ENCODE measurements at regions not wholly inside any gene's neighbourhood (a gene's known extent, or its start where the extent isn't known, plus 50 kb on each side); places are given as distances from the start of the nearest gene placed in this dataset.

DNA sequence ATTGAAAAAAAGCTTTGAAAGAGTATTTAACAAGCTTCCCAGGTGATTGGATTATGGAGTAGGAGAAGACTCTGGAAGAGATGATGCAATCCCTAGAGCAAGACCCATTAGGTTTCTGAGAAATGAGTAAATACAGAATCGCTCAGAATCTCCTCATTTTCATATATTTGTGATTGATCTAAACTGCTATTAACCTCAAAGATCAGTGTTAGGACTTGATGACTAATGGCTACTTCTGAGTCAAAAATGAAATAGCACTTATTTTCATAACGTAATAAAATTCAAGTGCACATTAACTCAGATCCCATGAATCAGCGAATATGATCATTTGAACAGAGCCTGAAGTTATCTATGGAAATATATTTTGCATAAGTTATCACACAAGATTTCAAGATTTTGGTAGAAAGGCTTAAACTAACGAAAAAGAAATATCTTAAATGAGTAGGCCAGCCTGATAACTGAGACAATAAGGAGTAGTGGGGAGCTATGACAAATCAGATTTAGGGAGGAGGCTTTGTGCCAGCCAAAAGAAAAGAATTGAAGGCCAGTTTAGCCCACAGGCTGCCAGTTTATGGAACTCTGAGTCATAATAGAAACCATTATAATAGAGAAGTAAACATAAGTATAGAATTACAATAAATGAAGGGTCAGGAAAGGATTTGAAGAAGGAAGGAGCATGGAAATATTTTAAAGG is 106.7 kb upstream of the OSMR start:
- H2AFZ ChIP-seq (ENCODE audit: low read length) = no peak overlapping the region
- H3K9ac ChIP-seq (ENCODE audit: low read depth, low read length, poor library complexity, severe bottlenecking) = no peak overlapping the region
- no peaks in the 10 kb centered on the region for H3F3A ChIP-seq (ENCODE audit: low read depth)
- H3K4me1 ChIP-seq (ENCODE audit: insufficient read depth, low read length, poor library complexity, severe bottlenecking) = no peaks in the 10 kb centered on the region
- H3K4me3 ChIP-seq (ENCODE audit: low read length, poor library complexity, severe bottlenecking) = no peak overlapping the region
- no peaks in the 10 kb centered on the region for H3K79me2 ChIP-seq (ENCODE audit: insufficient read depth, low read length)
- TF ChIP-seq, protein P1, sequence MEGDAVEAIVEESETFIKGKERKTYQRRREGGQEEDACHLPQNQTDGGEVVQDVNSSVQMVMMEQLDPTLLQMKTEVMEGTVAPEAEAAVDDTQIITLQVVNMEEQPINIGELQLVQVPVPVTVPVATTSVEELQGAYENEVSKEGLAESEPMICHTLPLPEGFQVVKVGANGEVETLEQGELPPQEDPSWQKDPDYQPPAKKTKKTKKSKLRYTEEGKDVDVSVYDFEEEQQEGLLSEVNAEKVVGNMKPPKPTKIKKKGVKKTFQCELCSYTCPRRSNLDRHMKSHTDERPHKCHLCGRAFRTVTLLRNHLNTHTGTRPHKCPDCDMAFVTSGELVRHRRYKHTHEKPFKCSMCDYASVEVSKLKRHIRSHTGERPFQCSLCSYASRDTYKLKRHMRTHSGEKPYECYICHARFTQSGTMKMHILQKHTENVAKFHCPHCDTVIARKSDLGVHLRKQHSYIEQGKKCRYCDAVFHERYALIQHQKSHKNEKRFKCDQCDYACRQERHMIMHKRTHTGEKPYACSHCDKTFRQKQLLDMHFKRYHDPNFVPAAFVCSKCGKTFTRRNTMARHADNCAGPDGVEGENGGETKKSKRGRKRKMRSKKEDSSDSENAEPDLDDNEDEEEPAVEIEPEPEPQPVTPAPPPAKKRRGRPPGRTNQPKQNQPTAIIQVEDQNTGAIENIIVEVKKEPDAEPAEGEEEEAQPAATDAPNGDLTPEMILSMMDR (conservative IDR thresholded peaks at IDR 0.05; ENCODE audit: low read length) = no peak
- no peak for TF ChIP-seq EZH2phosphoT487 (IDR thresholded peaks at IDR 0.05; ENCODE audit: borderline replicate concordance)
- H4K20me1 ChIP-seq (ENCODE audit: insufficient read depth, low read length, poor library complexity, severe bottlenecking) = no peaks in the 10 kb centered on the region
- no peaks in the 10 kb centered on the region for H3K27me3 ChIP-seq (ENCODE audit: insufficient read depth, low read length, poor library complexity, severe bottlenecking)
- no peaks in the 10 kb centered on the region for H3K36me3 ChIP-seq (ENCODE audit: insufficient read depth, low read length)
- no peaks in the 10 kb centered on the region for H3K9me3 ChIP-seq (ENCODE audit: insufficient read depth, low read depth, low read length)
- no peak overlapping the region for H3K4me2 ChIP-seq (ENCODE audit: low read depth, low read length, poor library complexity, severe bottlenecking)
- no peaks in the 10 kb centered on the region for H3K9me2 ChIP-seq (replicated peaks; ENCODE audit: low read depth, low read length)

DNA sequence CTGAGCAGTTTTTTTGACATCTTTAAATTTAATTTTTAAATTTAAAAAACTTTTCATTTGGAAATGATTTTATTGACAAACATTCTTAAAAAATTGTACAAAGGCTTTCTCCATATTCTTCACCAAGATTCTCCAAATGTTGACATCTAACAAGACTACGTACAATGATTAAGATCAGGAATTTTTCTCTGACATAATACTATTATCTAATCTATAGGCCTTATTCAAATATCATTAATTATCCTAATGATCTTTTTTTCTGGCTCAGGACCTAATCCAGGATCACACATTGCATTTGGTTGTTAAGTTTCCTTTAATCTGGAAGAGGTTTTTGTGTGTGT is 106.1 kb upstream of the OSMR start:
- Histone ChIP-seq H3K9ac (ENCODE audit: low read depth, low read length, poor library complexity, severe bottlenecking) (no peak overlapping the region), H2AFZ (ENCODE audit: low read length) (no peak overlapping the region), H3F3A (ENCODE audit: low read depth) (no peaks in the 10 kb centered on the region), H3K27me3 (ENCODE audit: insufficient read depth, low read length, poor library complexity, severe bottlenecking) (no peaks in the 10 kb centered on the region), H3K4me3 (ENCODE audit: low read length, poor library complexity, severe bottlenecking) (no peak overlapping the region), H3K4me1 (ENCODE audit: insufficient read depth, low read length, poor library complexity, severe bottlenecking) (no peaks in the 10 kb centered on the region), H3K4me2 (ENCODE audit: low read depth, low read length, poor library complexity, severe bottlenecking) (no peak overlapping the region), H4K20me1 (ENCODE audit: insufficient read depth, low read length, poor library complexity, severe bottlenecking) (no peaks in the 10 kb centered on the region), H3K9me3 (ENCODE audit: insufficient read depth, low read depth, low read length) (no peaks in the 10 kb centered on the region), H3K79me2 (ENCODE audit: insufficient read depth, low read length) (no peaks in the 10 kb centered on the region), H3K9me2 (replicated peaks; ENCODE audit: low read depth, low read length) (no peaks in the 10 kb centered on the region), H3K36me3 (ENCODE audit: insufficient read depth, low read length) (no peaks in the 10 kb centered on the region)
- no peak for TF ChIP-seq EZH2phosphoT487 (IDR thresholded peaks at IDR 0.05; ENCODE audit: borderline replicate concordance)
- TF ChIP-seq, protein P1 (conservative IDR thresholded peaks at IDR 0.05; ENCODE audit: low read length) = no peak

DNA sequence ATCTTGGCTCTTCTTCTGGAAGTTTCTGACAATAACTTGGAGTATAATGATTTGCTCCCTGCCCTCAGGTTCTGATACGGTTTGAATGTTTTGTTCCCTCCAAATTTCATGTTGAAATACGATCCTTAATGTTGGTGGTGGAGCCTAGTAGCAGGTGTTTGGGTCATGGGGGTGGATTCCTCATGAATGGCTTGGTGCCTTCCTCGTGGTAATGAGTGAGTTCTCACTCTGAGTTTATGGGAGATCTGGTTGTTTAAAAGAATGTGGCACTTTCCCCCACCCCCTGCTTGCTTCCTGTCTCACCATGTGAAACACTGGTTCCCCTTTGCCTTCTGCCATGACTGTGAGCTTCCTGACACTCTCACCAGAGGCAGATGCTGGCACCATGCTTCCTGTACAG is 103.0 kb upstream of the OSMR start:
- H4K20me1 ChIP-seq (ENCODE audit: insufficient read depth, low read length, poor library complexity, severe bottlenecking) = no peaks in the 10 kb centered on the region
- H3K36me3 ChIP-seq (ENCODE audit: insufficient read depth, low read length) = no peaks in the 10 kb centered on the region
- H3F3A ChIP-seq (ENCODE audit: low read depth) = no peaks in the 10 kb centered on the region
- H3K9me2 ChIP-seq (replicated peaks; ENCODE audit: low read depth, low read length) = no peaks in the 10 kb centered on the region
- no peak overlapping the region for H3K4me2 ChIP-seq (ENCODE audit: low read depth, low read length, poor library complexity, severe bottlenecking)
- H3K4me1 ChIP-seq (ENCODE audit: insufficient read depth, low read length, poor library complexity, severe bottlenecking) = no peaks in the 10 kb centered on the region
- H3K79me2 ChIP-seq (ENCODE audit: insufficient read depth, low read length) = no peaks in the 10 kb centered on the region
- H3K4me3 ChIP-seq (ENCODE audit: low read length, poor library complexity, severe bottlenecking) = no peak overlapping the region
- TF ChIP-seq, protein P1 (conservative IDR thresholded peaks at IDR 0.05; ENCODE audit: low read length) = no peak
- TF ChIP-seq EZH2phosphoT487 (IDR thresholded peaks at IDR 0.05; ENCODE audit: borderline replicate concordance) = no peak
- no peaks in the 10 kb centered on the region for H3K9me3 ChIP-seq (ENCODE audit: insufficient read depth, low read depth, low read length)
- no peak overlapping the region for H3K9ac ChIP-seq (ENCODE audit: low read depth, low read length, poor library complexity, severe bottlenecking)
- H2AFZ ChIP-seq (ENCODE audit: low read length) = no peak overlapping the region
- H3K27me3 ChIP-seq (ENCODE audit: insufficient read depth, low read length, poor library complexity, severe bottlenecking) = no peaks in the 10 kb centered on the region
